A549 (cell line): ENCODE measurements at regions not wholly inside any gene's neighbourhood (a gene's known extent, or its start where the extent isn't known, plus 50 kb on each side); places are given as distances from the start of the nearest gene placed in this dataset.

Experiments
- BHLHE40 ChIP-seq: IDR thresholded peaks from 2 replicates; pipeline ENCODE4 v1.6.1; 2012; ENCODE audit warnings: low read depth, low read length, inconsistent platforms
- CHD2 ChIP-seq: fragments of 150-350 bp; IDR thresholded peaks from 2 replicates; pipeline ENCODE4 v1.6.1; 2014; ENCODE audit warnings: low read length; ENCODE audit not compliant: partially characterized antibody
- CHD4 ChIP-seq: fragments of 200-600 bp; sonication (generic); IDR thresholded peaks from 2 replicates; pipeline ENCODE4 v1.6.1; 2016; ENCODE audit warnings: antibody characterized with exemption, mild to moderate bottlenecking, borderline replicate concordance
- E2F6 ChIP-seq: IDR thresholded peaks from 2 replicates; pipeline ENCODE4 v1.6.1; 2012; ENCODE audit warnings: low read depth, borderline replicate concordance
- ESRRA ChIP-seq: fragments of 150-350 bp; IDR thresholded peaks from 2 replicates; pipeline ENCODE4 v1.6.1; 2014; ENCODE audit warnings: mild to moderate bottlenecking, low read length, borderline replicate concordance
- FOSL2 ChIP-seq, 2 experiments: fragments of 450-650 bp in 1 of 2; fragments of >200 bp in 1 of 2; sonication (Bioruptor Twin) in 1 of 2; formaldehyde crosslinking; IDR thresholded peaks; 2 replicates each; pipeline versions ENCODE4 v1.5.0 to v1.6.1; 2016 to 2020; ENCODE audit warnings: mild to moderate bottlenecking in 1 of 2, moderate library complexity in 1 of 2
- KDM5A ChIP-seq: fragments of 200-600 bp; sonication (generic); IDR thresholded peaks from 2 replicates; pipeline ENCODE4 v1.6.1; 2016; ENCODE audit warnings: antibody characterized with exemption, mild to moderate bottlenecking
- POLR2A ChIP-seq: IDR thresholded peaks from 2 replicates; pipeline ENCODE4 v1.6.1; 2012; ENCODE audit warnings: mild to moderate bottlenecking, low read length
- RNF2 ChIP-seq: fragments of 200-600 bp; sonication (generic); IDR thresholded peaks from 2 replicates; pipeline ENCODE4 v1.6.1; 2016; ENCODE audit warnings: low read depth, mild to moderate bottlenecking, antibody characterized with exemption, moderate library complexity, borderline replicate concordance
- SMC3 ChIP-seq: fragments of >200 bp; sonication (Bioruptor Twin); formaldehyde crosslinking; IDR thresholded peaks from 3 replicates; pipeline ENCODE4 v1.6.1; 2018; ENCODE audit warnings: inconsistent platforms
- TP53 ChIP-seq: fragments of 250-450 bp; sonication (Bioruptor Pico); IDR thresholded peaks from 2 replicates; pipeline ENCODE4 v1.5.0; 2021; ENCODE audit warnings: mild to moderate bottlenecking, moderate library complexity
- TF ChIP-seq, protein P1 (sequence below): fragments of >200 bp; sonication (Bioruptor Twin); formaldehyde crosslinking; IDR thresholded peaks from 3 replicates; pipeline ENCODE4 v1.5.1; 2016
- TF ChIP-seq, protein P2 (sequence below): fragments of 450-650 bp; IDR thresholded peaks from 2 replicates; pipeline ENCODE4 v1.6.1; 2014; ENCODE audit warnings: antibody characterized with exemption

DNA sequence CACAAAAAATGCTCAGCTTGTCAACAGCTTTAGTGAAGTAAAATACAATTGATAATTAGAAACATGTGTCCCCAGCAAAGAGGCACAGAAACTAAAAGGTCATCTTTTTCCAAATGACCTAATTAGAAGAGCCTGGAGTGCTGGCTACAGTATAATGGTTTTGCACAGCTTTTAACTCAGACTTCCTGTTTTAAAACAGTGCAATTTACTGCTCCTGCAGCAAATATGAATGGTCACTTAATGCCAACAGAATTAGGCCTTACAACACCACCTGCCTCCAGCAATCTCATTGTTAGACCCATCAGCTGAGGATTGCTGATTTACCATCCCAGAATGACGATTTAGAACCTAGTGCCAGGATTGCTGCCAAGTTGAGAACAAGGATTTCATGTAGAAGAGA lies 239.3 kb downstream of the CETN3 start:
- TF ChIP-seq FOSL2 (IDR thresholded peaks at IDR 0.05), result no peak
- no peak for TF ChIP-seq FOSL2 (CRISPR knock-in tag; IDR thresholded peaks at IDR 0.05)
- TF ChIP-seq, protein P1, sequence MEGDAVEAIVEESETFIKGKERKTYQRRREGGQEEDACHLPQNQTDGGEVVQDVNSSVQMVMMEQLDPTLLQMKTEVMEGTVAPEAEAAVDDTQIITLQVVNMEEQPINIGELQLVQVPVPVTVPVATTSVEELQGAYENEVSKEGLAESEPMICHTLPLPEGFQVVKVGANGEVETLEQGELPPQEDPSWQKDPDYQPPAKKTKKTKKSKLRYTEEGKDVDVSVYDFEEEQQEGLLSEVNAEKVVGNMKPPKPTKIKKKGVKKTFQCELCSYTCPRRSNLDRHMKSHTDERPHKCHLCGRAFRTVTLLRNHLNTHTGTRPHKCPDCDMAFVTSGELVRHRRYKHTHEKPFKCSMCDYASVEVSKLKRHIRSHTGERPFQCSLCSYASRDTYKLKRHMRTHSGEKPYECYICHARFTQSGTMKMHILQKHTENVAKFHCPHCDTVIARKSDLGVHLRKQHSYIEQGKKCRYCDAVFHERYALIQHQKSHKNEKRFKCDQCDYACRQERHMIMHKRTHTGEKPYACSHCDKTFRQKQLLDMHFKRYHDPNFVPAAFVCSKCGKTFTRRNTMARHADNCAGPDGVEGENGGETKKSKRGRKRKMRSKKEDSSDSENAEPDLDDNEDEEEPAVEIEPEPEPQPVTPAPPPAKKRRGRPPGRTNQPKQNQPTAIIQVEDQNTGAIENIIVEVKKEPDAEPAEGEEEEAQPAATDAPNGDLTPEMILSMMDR, result no peak
- TF ChIP-seq TP53 (CRISPR knock-in tag), result no peak
- no peak for TF ChIP-seq KDM5A
- no peak for TF ChIP-seq BHLHE40
- TF ChIP-seq SMC3, result no peak
- TF ChIP-seq POLR2A, result no peak
- TF ChIP-seq CHD2, result no peak
- TF ChIP-seq, protein P2, sequence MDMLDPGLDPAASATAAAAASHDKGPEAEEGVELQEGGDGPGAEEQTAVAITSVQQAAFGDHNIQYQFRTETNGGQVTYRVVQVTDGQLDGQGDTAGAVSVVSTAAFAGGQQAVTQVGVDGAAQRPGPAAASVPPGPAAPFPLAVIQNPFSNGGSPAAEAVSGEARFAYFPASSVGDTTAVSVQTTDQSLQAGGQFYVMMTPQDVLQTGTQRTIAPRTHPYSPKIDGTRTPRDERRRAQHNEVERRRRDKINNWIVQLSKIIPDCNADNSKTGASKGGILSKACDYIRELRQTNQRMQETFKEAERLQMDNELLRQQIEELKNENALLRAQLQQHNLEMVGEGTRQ, result no peak
- no peak for TF ChIP-seq ESRRA
- no peak for TF ChIP-seq CHD4
- TF ChIP-seq RNF2, result no peak
- TF ChIP-seq E2F6, result no peak
